ENCODE measurements at regions not wholly inside any gene's neighbourhood (a gene's known extent, or its start where the extent isn't known, plus 50 kb on each side); places are given as distances from the start of the nearest gene placed in this dataset.

DNA sequence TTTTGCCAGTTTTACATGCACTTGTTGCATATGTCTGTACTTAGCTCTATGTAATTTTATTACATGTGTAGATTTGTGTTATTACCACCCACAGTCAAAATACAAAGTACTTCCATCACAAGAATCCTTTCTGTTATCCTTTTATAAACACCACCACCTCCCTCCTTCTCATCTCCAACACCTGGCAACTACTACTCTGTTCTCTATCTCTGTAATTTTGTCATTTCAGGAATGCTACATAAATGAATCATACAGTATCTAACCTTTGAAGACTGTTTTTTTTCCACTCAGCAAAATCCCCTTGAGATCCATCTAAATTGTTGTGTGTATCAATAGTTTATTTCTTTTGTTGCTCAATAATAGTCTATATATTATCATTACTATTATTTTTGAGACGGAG is 64.5 kb upstream of the COP1 start:
- TF ChIP-seq, protein P1, sequence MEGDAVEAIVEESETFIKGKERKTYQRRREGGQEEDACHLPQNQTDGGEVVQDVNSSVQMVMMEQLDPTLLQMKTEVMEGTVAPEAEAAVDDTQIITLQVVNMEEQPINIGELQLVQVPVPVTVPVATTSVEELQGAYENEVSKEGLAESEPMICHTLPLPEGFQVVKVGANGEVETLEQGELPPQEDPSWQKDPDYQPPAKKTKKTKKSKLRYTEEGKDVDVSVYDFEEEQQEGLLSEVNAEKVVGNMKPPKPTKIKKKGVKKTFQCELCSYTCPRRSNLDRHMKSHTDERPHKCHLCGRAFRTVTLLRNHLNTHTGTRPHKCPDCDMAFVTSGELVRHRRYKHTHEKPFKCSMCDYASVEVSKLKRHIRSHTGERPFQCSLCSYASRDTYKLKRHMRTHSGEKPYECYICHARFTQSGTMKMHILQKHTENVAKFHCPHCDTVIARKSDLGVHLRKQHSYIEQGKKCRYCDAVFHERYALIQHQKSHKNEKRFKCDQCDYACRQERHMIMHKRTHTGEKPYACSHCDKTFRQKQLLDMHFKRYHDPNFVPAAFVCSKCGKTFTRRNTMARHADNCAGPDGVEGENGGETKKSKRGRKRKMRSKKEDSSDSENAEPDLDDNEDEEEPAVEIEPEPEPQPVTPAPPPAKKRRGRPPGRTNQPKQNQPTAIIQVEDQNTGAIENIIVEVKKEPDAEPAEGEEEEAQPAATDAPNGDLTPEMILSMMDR (IDR thresholded peaks at IDR 0.05): no peak
- no peaks in the 10 kb centered on the region for H3K36me3 Mint-ChIP-seq (ENCODE audit: low read depth)
- ChIA-PET POLR2A (no interaction called here), CTCF (no interaction called here)
- H3K4me1 Mint-ChIP-seq: no peaks in the 10 kb centered on the region
- H3K4me3 Mint-ChIP-seq: no peak overlapping the region
- H3K27me3 Mint-ChIP-seq: no peaks in the 10 kb centered on the region
- intact Hi-C loops (cut with micrococcal nuclease): no loop called here
- ATAC-seq (ENCODE audit: low read depth) (no peak), DNase-seq (no peak)
- no peak overlapping the region for H3K27ac Mint-ChIP-seq
- no peaks in the 10 kb centered on the region for H3K9me3 Mint-ChIP-seq
